T-helper 1 cell treated with Interleukin-12 subunit alpha and Interleukin-12 subunit beta and Interleukin-4 antibody, amounts not matched to agents 30 ng/mL and 1 ng/mL, for 36 hours (primary cell): ENCODE measurements at regions not wholly inside any gene's neighbourhood (a gene's known extent, or its start where the extent isn't known, plus 50 kb on each side); places are given as distances from the start of the nearest gene placed in this dataset.
"Not testable (repeated sequence)": the region's sequence is repeated elsewhere in the genome, so short reads cannot be mapped to it uniquely, and the experiment has no call there.

Source experiments
- intact Hi-C: fragments of 100-400 bp; cut with micrococcal nuclease; formaldehyde crosslinking; loops from one replicate; pipeline ENCODE4 v1.15.1; 2024

- intact Hi-C loops, result no loop called here
These were observed 363.7 kb upstream of the FSIP2 start for GRCh38 chr2:185374878-185375277.

- intact Hi-C loops, result no loop called here
These were observed 362.9 kb upstream of the FSIP2 start for GRCh38 chr2:185375731-185376130.

GRCh38 chr2:185381631-185382030 lies 357.0 kb upstream of the FSIP2 start:
- intact Hi-C loops, result no loop called here

GRCh38 chr2:185384822-185385560 lies 353.6 kb upstream of the FSIP2 start:
- intact Hi-C loops, result no loop called here

- intact Hi-C loops, result no loop called here
These were observed 350.4 kb upstream of the FSIP2 start for GRCh38 chr2:185388226-185388625.

- intact Hi-C loops, result no loop called here
These were observed 347.1 kb upstream of the FSIP2 start for GRCh38 chr2:185391543-185391942.

- intact Hi-C loops, result no loop called here
These were observed 345.5 kb upstream of the FSIP2 start for GRCh38 chr2:185393091-185393490.

GRCh38 chr2:185402474-185402873 lies 336.1 kb upstream of the FSIP2 start:
- intact Hi-C loops, result no loop called here

- intact Hi-C loops, result no loop called here
These were observed 334.0 kb upstream of the FSIP2 start for GRCh38 chr2:185404578-185404977.

GRCh38 chr2:185417111-185417510 lies 321.5 kb upstream of the FSIP2 start:
- intact Hi-C loops, result no loop called here

- intact Hi-C loops, result no loop called here
These were observed 320.9 kb upstream of the FSIP2 start for GRCh38 chr2:185417688-185418087.

GRCh38 chr2:185424958-185425629 lies 313.5 kb upstream of the FSIP2 start:
- intact Hi-C loops, result not testable (repeated sequence)

- intact Hi-C loops, result no loop called here
These were observed 310.6 kb upstream of the FSIP2 start for GRCh38 chr2:185428000-185428399.

- intact Hi-C loops, result no loop called here
These were observed 304.8 kb upstream of the FSIP2 start for GRCh38 chr2:185433824-185434223.

- intact Hi-C loops, result no loop called here
These were observed 301.7 kb upstream of the FSIP2 start for GRCh38 chr2:185436787-185437372.

- intact Hi-C loops, result no loop called here
These were observed 297.1 kb upstream of the FSIP2 start for GRCh38 chr2:185441486-185442005.

- intact Hi-C loops, result no loop called here
These were observed 282.1 kb upstream of the FSIP2 start for GRCh38 chr2:185456517-185456916.

GRCh38 chr2:185463481-185463880 lies 275.1 kb upstream of the FSIP2 start:
- intact Hi-C loops, result no loop called here

GRCh38 chr2:185466915-185467314 lies 271.7 kb upstream of the FSIP2 start:
- intact Hi-C loops, result no loop called here

GRCh38 chr2:185471441-185471840 lies 267.2 kb upstream of the FSIP2 start:
- intact Hi-C loops, result no loop called here

- intact Hi-C loops, result no loop called here
These were observed 266.0 kb upstream of the FSIP2 start for GRCh38 chr2:185472574-185472973.

- intact Hi-C loops, result no loop called here
These were observed 264.8 kb upstream of the FSIP2 start for GRCh38 chr2:185473838-185474237.
